ENCODE measurements at regions not wholly inside any gene's neighbourhood (a gene's known extent, or its start where the extent isn't known, plus 50 kb on each side); places are given as distances from the start of the nearest gene placed in this dataset.

- Histone ChIP-seq H3K9me2 (ENCODE audit: insufficient read depth) (no peaks in the 10 kb centered on the region), H3K4me1 (ENCODE audit: control insufficient read depth in 1 of 2, insufficient read depth in 2 of 2, low read length in 2 of 2) (0 out of 4 replicates have a peak, but pooled peaks cover 0 to 3% of the 10 kb centered on the region in 2 experiments), H3K4me2 (ENCODE audit: low read length) (no peak overlapping the region), H3K27me3 (ENCODE audit: insufficient read depth, low read length) (no peaks in the 10 kb centered on the region), H3K9me3 (ENCODE audit: control insufficient read depth in 1 of 2, insufficient read depth in 1 of 2, low read depth in 1 of 2, low read length in 2 of 2) (no peaks in the 10 kb centered on the region), H3K9ac (ENCODE audit: low read length) (no peak overlapping the region), H3K4me3 (replicated peaks in 1 of 2; ENCODE audit: low read depth in 1 of 2, low read length in 2 of 2) (no peak overlapping the region), H3K27ac (ENCODE audit: low read depth, low read length) (no peak overlapping the region), H3K36me3 (ENCODE audit: control insufficient read depth in 1 of 2, insufficient read depth in 2 of 2, low read length in 2 of 2) (no peaks in the 10 kb centered on the region), H4K20me1 (ENCODE audit: insufficient read depth) (no peaks in the 10 kb centered on the region), H2AFZ (ENCODE audit: low read depth, low read length, poor library complexity, severe bottlenecking) (no peak overlapping the region), H3K79me2 (ENCODE audit: insufficient read depth, low read length) (no peaks in the 10 kb centered on the region)
- ChIA-PET RAD21 (ENCODE audit: low non-redundant PET in 1 of 2, low total read pairs in 2 of 2, uncharacterized antibody in 2 of 2, unreplicated experiment in 2 of 2) (interaction anchor here (0.6 to 1.1 kb wide), 2 partner anchors 53 to 651 kb away, joined by 3 read pairs; no protein-coding TSS in a partner anchor), CTCF (interaction anchor here (0.7 to 1.3 kb wide), 7 partner anchors 11 to 73 kb away, joined by 3 to 4 read pairs (median 3); no protein-coding TSS in a partner anchor), POLR2A (interaction anchor here (1.0 kb wide), 1 partner anchor 17 kb away, joined by 3 read pairs; no protein-coding TSS in a partner anchor)
- TF ChIP-seq RAD21 (IDR thresholded peaks at IDR 0.05; ENCODE audit: low read depth), result peak; percentile 51
- TF ChIP-seq, protein P1, sequence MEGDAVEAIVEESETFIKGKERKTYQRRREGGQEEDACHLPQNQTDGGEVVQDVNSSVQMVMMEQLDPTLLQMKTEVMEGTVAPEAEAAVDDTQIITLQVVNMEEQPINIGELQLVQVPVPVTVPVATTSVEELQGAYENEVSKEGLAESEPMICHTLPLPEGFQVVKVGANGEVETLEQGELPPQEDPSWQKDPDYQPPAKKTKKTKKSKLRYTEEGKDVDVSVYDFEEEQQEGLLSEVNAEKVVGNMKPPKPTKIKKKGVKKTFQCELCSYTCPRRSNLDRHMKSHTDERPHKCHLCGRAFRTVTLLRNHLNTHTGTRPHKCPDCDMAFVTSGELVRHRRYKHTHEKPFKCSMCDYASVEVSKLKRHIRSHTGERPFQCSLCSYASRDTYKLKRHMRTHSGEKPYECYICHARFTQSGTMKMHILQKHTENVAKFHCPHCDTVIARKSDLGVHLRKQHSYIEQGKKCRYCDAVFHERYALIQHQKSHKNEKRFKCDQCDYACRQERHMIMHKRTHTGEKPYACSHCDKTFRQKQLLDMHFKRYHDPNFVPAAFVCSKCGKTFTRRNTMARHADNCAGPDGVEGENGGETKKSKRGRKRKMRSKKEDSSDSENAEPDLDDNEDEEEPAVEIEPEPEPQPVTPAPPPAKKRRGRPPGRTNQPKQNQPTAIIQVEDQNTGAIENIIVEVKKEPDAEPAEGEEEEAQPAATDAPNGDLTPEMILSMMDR (IDR thresholded peaks at IDR 0.05 in 2 of 3, conservative IDR thresholded peaks at IDR 0.05 in 1 of 3; ENCODE audit: borderline replicate concordance in 1 of 3, insufficient read depth in 1 of 3, low read depth in 2 of 3, low read length in 2 of 3), result peak; percentile 30 to 52 (median 41); a peak in 5 of 6 replicates
- TF ChIP-seq, protein P2, sequence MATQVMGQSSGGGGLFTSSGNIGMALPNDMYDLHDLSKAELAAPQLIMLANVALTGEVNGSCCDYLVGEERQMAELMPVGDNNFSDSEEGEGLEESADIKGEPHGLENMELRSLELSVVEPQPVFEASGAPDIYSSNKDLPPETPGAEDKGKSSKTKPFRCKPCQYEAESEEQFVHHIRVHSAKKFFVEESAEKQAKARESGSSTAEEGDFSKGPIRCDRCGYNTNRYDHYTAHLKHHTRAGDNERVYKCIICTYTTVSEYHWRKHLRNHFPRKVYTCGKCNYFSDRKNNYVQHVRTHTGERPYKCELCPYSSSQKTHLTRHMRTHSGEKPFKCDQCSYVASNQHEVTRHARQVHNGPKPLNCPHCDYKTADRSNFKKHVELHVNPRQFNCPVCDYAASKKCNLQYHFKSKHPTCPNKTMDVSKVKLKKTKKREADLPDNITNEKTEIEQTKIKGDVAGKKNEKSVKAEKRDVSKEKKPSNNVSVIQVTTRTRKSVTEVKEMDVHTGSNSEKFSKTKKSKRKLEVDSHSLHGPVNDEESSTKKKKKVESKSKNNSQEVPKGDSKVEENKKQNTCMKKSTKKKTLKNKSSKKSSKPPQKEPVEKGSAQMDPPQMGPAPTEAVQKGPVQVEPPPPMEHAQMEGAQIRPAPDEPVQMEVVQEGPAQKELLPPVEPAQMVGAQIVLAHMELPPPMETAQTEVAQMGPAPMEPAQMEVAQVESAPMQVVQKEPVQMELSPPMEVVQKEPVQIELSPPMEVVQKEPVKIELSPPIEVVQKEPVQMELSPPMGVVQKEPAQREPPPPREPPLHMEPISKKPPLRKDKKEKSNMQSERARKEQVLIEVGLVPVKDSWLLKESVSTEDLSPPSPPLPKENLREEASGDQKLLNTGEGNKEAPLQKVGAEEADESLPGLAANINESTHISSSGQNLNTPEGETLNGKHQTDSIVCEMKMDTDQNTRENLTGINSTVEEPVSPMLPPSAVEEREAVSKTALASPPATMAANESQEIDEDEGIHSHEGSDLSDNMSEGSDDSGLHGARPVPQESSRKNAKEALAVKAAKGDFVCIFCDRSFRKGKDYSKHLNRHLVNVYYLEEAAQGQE (IDR thresholded peaks at IDR 0.05; ENCODE audit: low read depth), result no peak
- DNase-seq (ENCODE audit: low read depth, low spot score) (no peak), ATAC-seq (peak; percentile 85)
- BruUV-seq (replicated peaks), result no TSS peak
- intact Hi-C loops (cut with micrococcal nuclease), result no loop called here
Observed at GRCh38 chr2:54052825-54053718, 62.3 kb upstream of the ACYP2 start.
